ENCODE measurements at regions not wholly inside any gene's neighbourhood (a gene's known extent, or its start where the extent isn't known, plus 50 kb on each side); places are given as distances from the start of the nearest gene placed in this dataset.

DNA sequence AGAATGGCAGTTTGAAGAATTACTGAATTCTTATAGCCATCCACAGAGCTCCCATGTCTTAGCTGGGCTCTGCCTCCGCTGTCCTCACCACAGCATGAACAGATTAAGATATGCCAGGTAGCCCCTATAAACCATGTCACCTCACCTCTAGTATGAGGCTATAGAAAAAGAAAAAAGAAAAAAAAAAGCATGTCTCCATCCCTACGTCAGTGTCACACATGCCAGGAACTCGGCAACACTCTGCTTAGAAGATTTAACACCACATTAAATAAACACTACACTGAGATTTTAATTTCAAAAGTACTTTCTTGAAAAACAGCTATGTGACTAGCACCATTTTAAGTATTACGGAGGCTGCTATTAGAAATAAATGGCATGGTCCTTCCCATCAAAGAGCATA, 149.4 kb downstream of the CAPZA3 start:
- TF ChIP-seq POLR2A (IDR thresholded peaks at IDR 0.05; ENCODE audit: control extremely low read depth in 1 of 2, low read depth in 2 of 2, low read length in 2 of 2) = no peak
- no peak for TF ChIP-seq POLR2AphosphoS5 (IDR thresholded peaks at IDR 0.05; ENCODE audit: low read depth, low read length)
- TF ChIP-seq KDM5A (IDR thresholded peaks at IDR 0.05; ENCODE audit: low read length) = no peak
- no peak for TF ChIP-seq EZH2 (IDR thresholded peaks at IDR 0.05; ENCODE audit: low read depth, low read length, severe bottlenecking)
- TF ChIP-seq EGR1 (IDR thresholded peaks at IDR 0.05; ENCODE audit: borderline replicate concordance, low read depth, low read length) = no peak
- no peak for TF ChIP-seq CTCF (IDR thresholded peaks at IDR 0.05; ENCODE audit: control extremely low read depth in 1 of 3, insufficient read depth in 1 of 3, low read depth in 1 of 3, low read length in 3 of 3)
- TF ChIP-seq FOSL1 (IDR thresholded peaks at IDR 0.05; ENCODE audit: insufficient read depth, low read depth, low read length) = no peak
- no peak for TF ChIP-seq JUN (IDR thresholded peaks at IDR 0.05; ENCODE audit: low read depth, low read length)
- no peak for TF ChIP-seq CBX5 (IDR thresholded peaks at IDR 0.05; ENCODE audit: low read depth, low read length)
- TF ChIP-seq NRF1 (IDR thresholded peaks at IDR 0.05; ENCODE audit: low read depth, low read length) = no peak

Data from H1 (cell line).